Esophagus muscularis mucosa (tissue), 4 donors: ENCODE measurements at regions not wholly inside any gene's neighbourhood (a gene's known extent, or its start where the extent isn't known, plus 50 kb on each side); places are given as distances from the start of the nearest gene placed in this dataset.

Source experiments
- EP300 ChIP-seq: sonication (generic); formaldehyde crosslinking; IDR thresholded peaks from one replicate; pipeline ENCODE4 v1.6.1; 2017; ENCODE audit warnings: antibody characterized with exemption
- POLR2A ChIP-seq: fragments of 450-650 bp; IDR thresholded peaks from one replicate; pipeline ENCODE4 v1.6.1; 2017; ENCODE audit warnings: antibody characterized with exemption, moderate library complexity, mild to moderate bottlenecking, low read depth
- POLR2AphosphoS5 ChIP-seq, 2 donors: sonication (generic); formaldehyde crosslinking; IDR thresholded peaks; one replicate each; pipeline ENCODE4 v1.6.1; 2017; ENCODE audit warnings: antibody characterized with exemption in 2 of 2
- TF ChIP-seq, protein P1 (sequence below), 3 experiments: fragments of 200-600 bp in 2 of 3; fragments of 450-650 bp in 1 of 3; sonication (generic) in 2 of 3; IDR thresholded peaks; one replicate each; pipeline ENCODE4 v1.5.1; 2017 to 2019; ENCODE audit warnings: antibody characterized with exemption in 3 of 3, mild to moderate bottlenecking in 2 of 3, moderate library complexity in 1 of 3

DNA sequence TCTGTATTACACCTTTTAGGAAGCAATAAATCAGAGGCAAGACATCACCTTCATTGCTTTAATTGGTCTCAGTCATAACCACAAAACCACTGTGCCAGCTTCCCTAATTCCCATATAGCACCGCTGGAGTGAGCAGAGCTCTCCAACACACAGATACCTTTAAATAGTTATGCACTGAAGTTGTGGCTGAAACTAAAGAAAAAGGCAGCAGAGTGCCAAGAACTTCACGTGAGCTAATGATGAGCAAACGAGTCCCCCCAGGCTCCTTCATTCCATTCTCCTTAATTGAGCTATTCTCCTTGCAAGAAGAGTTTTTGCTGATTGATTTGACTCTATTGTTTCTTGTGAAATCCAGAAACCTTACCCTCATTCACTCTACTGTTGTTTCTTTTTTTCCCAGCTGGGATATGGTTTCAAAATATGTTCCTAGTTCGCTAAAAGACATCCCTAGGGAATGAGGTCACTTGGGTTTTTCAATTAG is 501.5 kb downstream of the SPATA31D1 start:
- TF ChIP-seq, protein P1, sequence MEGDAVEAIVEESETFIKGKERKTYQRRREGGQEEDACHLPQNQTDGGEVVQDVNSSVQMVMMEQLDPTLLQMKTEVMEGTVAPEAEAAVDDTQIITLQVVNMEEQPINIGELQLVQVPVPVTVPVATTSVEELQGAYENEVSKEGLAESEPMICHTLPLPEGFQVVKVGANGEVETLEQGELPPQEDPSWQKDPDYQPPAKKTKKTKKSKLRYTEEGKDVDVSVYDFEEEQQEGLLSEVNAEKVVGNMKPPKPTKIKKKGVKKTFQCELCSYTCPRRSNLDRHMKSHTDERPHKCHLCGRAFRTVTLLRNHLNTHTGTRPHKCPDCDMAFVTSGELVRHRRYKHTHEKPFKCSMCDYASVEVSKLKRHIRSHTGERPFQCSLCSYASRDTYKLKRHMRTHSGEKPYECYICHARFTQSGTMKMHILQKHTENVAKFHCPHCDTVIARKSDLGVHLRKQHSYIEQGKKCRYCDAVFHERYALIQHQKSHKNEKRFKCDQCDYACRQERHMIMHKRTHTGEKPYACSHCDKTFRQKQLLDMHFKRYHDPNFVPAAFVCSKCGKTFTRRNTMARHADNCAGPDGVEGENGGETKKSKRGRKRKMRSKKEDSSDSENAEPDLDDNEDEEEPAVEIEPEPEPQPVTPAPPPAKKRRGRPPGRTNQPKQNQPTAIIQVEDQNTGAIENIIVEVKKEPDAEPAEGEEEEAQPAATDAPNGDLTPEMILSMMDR (IDR thresholded peaks at IDR 0.05), result no peak
- TF ChIP-seq POLR2A (no peak), POLR2AphosphoS5 (IDR thresholded peaks at IDR 0.05) (no peak), EP300 (no peak)
